ENCODE measurements at regions not wholly inside any gene's neighbourhood (a gene's known extent, or its start where the extent isn't known, plus 50 kb on each side); places are given as distances from the start of the nearest gene placed in this dataset.
"Not testable (repeated sequence)": the region's sequence is repeated elsewhere in the genome, so short reads cannot be mapped to it uniquely, and the experiment has no call there.

- no peak overlapping the region for H3K27ac ChIP-seq (ENCODE audit: low read length in 2 of 2)
- DNase-seq (no peak), ATAC-seq (ENCODE audit: low read depth) (no peak)
- no peaks in the 10 kb centered on the region for H3K4me1 ChIP-seq (ENCODE audit: control insufficient read depth in 2 of 2, insufficient read depth in 2 of 2, low read length in 2 of 2)
- H3K79me2 ChIP-seq (ENCODE audit: control insufficient read depth, insufficient read depth, low read length), result no peaks in the 10 kb centered on the region
- Mint-ChIP-seq H3K27ac (no peak overlapping the region), H3K4me1 (no peaks in the 10 kb centered on the region), H3K9me3 (ENCODE audit: insufficient read depth) (no peaks in the 10 kb centered on the region), H3K4me3 (no peak overlapping the region), H3K27me3 (no peaks in the 10 kb centered on the region)
- H4K20me1 ChIP-seq (ENCODE audit: control insufficient read depth, insufficient read depth, low read length, poor library complexity, severe bottlenecking), result no peaks in the 10 kb centered on the region
- CTCF ChIA-PET, result no interaction called here
- no peak for TF ChIP-seq EZH2 (IDR thresholded peaks at IDR 0.05; ENCODE audit: borderline replicate concordance, insufficient read depth, low read depth, low read length, poor library complexity, severe bottlenecking)
- TF ChIP-seq, protein P1, sequence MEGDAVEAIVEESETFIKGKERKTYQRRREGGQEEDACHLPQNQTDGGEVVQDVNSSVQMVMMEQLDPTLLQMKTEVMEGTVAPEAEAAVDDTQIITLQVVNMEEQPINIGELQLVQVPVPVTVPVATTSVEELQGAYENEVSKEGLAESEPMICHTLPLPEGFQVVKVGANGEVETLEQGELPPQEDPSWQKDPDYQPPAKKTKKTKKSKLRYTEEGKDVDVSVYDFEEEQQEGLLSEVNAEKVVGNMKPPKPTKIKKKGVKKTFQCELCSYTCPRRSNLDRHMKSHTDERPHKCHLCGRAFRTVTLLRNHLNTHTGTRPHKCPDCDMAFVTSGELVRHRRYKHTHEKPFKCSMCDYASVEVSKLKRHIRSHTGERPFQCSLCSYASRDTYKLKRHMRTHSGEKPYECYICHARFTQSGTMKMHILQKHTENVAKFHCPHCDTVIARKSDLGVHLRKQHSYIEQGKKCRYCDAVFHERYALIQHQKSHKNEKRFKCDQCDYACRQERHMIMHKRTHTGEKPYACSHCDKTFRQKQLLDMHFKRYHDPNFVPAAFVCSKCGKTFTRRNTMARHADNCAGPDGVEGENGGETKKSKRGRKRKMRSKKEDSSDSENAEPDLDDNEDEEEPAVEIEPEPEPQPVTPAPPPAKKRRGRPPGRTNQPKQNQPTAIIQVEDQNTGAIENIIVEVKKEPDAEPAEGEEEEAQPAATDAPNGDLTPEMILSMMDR (IDR thresholded peaks at IDR 0.05), result no peak
- H3K27me3 ChIP-seq (replicated peaks in 1 of 4; ENCODE audit: control extremely low read depth in 1 of 4, control insufficient read depth in 3 of 4, insufficient read depth in 4 of 4, low read length in 3 of 4), result no peaks in the 10 kb centered on the region
- H3K4me3 ChIP-seq (ENCODE audit: control extremely low read depth in 1 of 5, extremely low read depth in 1 of 5, insufficient read depth in 1 of 5, low read depth in 2 of 5, low read length in 4 of 5), result no peak overlapping the region
- no peaks in the 10 kb centered on the region for H3K36me3 ChIP-seq (replicated peaks in 1 of 2; ENCODE audit: control extremely low read depth in 1 of 2, control insufficient read depth in 1 of 2, extremely low read depth in 1 of 2, insufficient read depth in 2 of 2, low read length in 1 of 2)
- no peak overlapping the region for H3K9ac ChIP-seq (ENCODE audit: low read length)
- 93% methylated on average over 3 of the region's 6 CpGs for WGBS (ENCODE audit: insufficient coverage)
- intact Hi-C loops (cut with micrococcal nuclease), result no loop called here
- no peak overlapping the region for H2AFZ ChIP-seq (ENCODE audit: insufficient read depth, low read depth, low read length, poor library complexity, severe bottlenecking)
- H3K4me2 ChIP-seq (replicated peaks; ENCODE audit: low read depth, low read length, poor library complexity, severe bottlenecking), result no peak overlapping the region
- no peaks in the 10 kb centered on the region for H3K9me3 ChIP-seq (ENCODE audit: control extremely low read depth in 1 of 3, control insufficient read depth in 2 of 3, insufficient read depth in 1 of 3, low read length in 2 of 3)
- POLR2A ChIA-PET, result no interaction called here
These were observed 54.6 kb upstream of the ECHDC1 start for GRCh38 chr6:127397729-127398630.

DNA sequence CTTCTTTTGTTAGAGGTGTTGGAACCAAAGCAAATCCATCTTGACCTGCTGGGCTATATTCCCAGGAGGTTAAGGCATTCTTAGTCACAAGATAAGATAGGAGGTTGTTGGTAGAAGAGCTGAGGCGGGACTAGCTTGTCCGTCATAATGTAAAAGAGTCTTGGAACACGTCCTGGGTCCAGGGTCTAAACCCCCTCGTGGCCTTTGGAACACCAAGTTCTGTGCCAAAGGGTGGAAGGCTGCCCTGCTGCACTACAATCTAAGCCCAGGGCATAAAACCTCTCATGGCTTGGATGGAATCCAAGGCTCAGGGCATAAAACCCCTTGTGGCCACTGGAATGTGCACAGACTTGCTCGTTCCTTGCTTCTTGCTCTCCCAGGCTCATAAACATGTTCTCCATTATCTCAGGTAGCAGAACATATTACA, 53.8 kb upstream of the ECHDC1 start:
- intact Hi-C loops (cut with micrococcal nuclease), result not testable (repeated sequence)

More for the DNA sequence above, 53.8 kb upstream of the ECHDC1 start:
- POLR2A ChIA-PET; H3K36me3 ChIP-seq (replicated peaks in 1 of 2; ENCODE audit: control extremely low read depth in 1 of 2, control insufficient read depth in 1 of 2, extremely low read depth in 1 of 2, insufficient read depth in 2 of 2, low read length in 1 of 2); H3K27me3 Mint-ChIP-seq; H3K9ac ChIP-seq (ENCODE audit: low read length); H3K27ac Mint-ChIP-seq; H3K27me3 ChIP-seq (replicated peaks in 1 of 4; ENCODE audit: control extremely low read depth in 1 of 4, control insufficient read depth in 3 of 4, insufficient read depth in 4 of 4, low read length in 3 of 4); DNase-seq; H3K9me3 ChIP-seq (ENCODE audit: control extremely low read depth in 1 of 3, control insufficient read depth in 2 of 3, insufficient read depth in 1 of 3, low read length in 2 of 3); H3K9me3 Mint-ChIP-seq (ENCODE audit: insufficient read depth); H3K4me3 ChIP-seq (ENCODE audit: control extremely low read depth in 1 of 5, extremely low read depth in 1 of 5, insufficient read depth in 1 of 5, low read depth in 2 of 5, low read length in 4 of 5); H3K4me2 ChIP-seq (replicated peaks; ENCODE audit: low read depth, low read length, poor library complexity, severe bottlenecking); H3K4me1 Mint-ChIP-seq; H3K79me2 ChIP-seq (ENCODE audit: control insufficient read depth, insufficient read depth, low read length); H3K27ac ChIP-seq (ENCODE audit: low read length in 2 of 2); CTCF ChIA-PET; ATAC-seq (ENCODE audit: low read depth); H4K20me1 ChIP-seq (ENCODE audit: control insufficient read depth, insufficient read depth, low read length, poor library complexity, severe bottlenecking); H3K4me3 Mint-ChIP-seq; H3K4me1 ChIP-seq (ENCODE audit: control insufficient read depth in 2 of 2, insufficient read depth in 2 of 2, low read length in 2 of 2); H2AFZ ChIP-seq (ENCODE audit: insufficient read depth, low read depth, low read length, poor library complexity, severe bottlenecking): not testable (repeated sequence)
- 71% methylated on average over 5 of the region's 5 CpGs for WGBS (ENCODE audit: insufficient coverage)
